HG03280 (cell line): ENCODE measurements at regions not wholly inside any gene's neighbourhood (a gene's known extent, or its start where the extent isn't known, plus 50 kb on each side); places are given as distances from the start of the nearest gene placed in this dataset.
"Not testable (repeated sequence)": the region's sequence is repeated elsewhere in the genome, so short reads cannot be mapped to it uniquely, and the experiment has no call there.

Experiments used
- ATAC-seq: cut with Tn5 transposase; IDR thresholded peaks from one replicate; pipeline ENCODE4 v1.9.1; 2021; ENCODE audit warnings: mild to moderate bottlenecking, moderate library complexity; ENCODE audit not compliant: unreplicated experiment

GRCh38 chr7:149714081-149714909 is 59.1 kb downstream of the ZNF467 start:
- ATAC-seq: peak; percentile 94

- ATAC-seq: no peak
Measured at GRCh38 chr7:149713731-149714068, 59.7 kb downstream of the ZNF467 start.

DNA sequence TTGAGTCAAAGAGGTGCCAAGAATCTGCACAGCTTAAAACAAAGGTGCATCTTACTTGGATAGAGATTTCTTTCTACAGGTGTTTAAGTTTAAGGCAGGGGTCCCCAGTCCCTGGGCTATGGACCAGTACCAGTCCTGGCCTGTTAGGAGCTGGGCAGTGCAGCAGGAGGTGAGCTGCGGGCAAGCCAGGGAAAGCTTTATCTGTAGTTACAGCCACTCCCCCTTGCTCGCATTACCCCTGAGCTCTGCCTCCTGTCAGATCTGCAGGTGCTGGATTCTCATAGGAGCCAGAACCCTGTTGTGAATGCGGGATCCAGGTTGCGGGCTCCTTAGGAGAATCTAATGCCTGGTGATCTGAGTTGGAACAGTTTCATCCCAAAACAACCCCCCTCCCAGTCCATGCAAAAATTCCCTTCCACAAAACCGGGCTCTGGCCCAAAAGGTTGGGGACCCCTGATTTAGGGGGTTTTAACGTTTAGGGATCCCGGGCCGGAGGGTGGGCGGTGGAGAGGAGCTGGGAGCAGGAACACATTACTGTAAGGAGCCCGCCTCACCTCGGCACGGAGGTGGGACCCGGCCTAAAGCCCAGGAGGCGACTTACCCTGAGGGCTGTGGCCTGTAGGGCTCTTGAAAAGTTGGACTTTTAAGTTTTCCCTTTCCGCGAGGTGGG is 60.2 kb downstream of the ZNF467 start:
- ATAC-seq: no peak

DNA sequence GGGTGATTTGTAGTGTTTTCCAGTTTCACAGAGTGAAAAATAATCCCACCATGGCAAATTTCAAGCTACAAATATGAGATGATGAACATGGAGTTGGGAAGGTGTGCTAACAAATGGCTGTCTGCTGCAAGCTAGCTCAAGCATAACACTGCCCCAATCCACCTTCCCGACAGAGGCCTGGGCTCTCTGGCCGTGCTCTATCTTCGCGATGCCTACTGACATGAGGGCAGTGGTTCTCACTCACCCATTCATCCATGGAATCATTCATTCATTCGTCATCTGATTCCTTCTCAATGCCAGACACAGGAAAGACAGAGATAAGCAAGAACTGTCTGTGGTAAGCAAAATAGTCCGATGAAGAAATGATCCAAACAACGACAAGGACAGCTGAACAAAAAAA is 65.4 kb downstream of the ZNF467 start:
- no peak for ATAC-seq

DNA sequence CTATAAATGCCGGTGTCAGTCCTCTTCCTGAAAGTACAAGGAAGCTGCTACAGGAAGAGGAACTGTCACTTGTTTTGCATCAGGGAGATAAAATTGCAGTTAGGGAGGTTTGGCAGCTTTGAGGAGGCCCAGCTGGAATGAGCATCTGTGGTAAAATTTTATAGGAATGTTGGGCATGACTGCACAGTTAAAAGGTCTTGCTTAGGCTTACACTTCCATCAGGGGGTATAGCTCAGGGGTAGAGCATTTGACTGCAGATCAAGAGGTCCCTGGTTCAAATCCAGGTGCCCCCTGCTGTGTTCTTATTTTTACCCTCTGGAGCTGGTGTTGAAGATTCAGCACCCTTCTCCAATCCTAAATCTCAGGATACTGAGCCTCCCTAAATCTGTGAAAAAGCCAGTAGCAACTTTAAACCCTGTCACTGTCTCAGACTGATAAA is 65.9 kb downstream of the ZNF467 start:
- ATAC-seq: no peak

GRCh38 chr7:149706398-149706797 is 67.0 kb downstream of the ZNF467 start:
- ATAC-seq: no peak

GRCh38 chr7:149704507-149704906 is 68.9 kb downstream of the ZNF467 start:
- no peak for ATAC-seq

GRCh38 chr7:149703044-149703650 is 70.2 kb downstream of the ZNF467 start:
- ATAC-seq: no peak

- ATAC-seq: no peak
Measured at GRCh38 chr7:149701495-149702240, 71.7 kb downstream of the ZNF467 start.

GRCh38 chr7:149697767-149698166 is 75.6 kb downstream of the ZNF467 start:
- not testable (repeated sequence) for ATAC-seq

- no peak for ATAC-seq
Measured at GRCh38 chr7:149696280-149696679, 77.1 kb downstream of the ZNF467 start.

DNA sequence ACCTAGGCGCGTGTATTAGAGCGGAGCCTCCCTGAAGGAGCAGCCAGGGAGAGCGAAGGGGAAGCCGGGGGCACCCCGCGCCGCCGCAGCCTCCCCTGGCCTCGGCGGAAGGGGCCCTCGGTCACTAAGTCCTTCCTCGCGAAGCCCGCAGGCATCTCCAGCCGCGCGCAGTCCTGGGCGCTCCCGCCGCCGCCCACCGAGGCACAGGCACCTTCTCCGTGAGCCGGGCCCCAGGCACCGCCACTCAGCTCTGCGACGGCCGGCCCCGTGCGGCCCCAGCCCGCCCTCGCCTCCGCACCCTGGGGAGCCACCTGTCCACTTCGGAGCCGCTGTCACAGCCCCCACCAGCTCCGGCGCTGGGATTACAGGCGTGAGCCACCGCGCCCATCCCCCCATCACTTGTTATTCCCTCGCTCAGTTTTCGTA is 80.8 kb downstream of the ZNF467 start:
- no peak for ATAC-seq

DNA sequence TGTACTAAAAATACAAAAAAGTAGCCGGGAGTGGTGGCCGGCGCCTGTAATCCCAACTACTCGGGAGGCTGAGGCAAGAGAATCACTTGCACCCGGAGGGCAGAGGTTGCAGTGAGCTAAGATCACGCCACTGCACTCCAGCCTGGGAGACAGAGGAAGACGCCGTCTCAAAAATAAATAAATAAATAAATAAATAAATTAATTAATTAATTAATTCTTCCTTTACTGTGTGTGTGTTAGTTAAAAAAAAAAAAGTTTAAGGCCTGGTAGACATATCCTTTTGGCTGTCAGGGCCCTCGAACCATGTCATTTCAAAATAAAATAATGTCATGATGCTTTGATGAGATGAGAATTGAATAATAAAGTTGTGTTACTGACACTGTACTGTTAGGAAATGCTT is 81.3 kb downstream of the ZNF467 start:
- no peak for ATAC-seq

- no peak for ATAC-seq
Measured at GRCh38 chr7:149690688-149691446, 82.5 kb downstream of the ZNF467 start.

- ATAC-seq: no peak
Measured at GRCh38 chr7:149689291-149689721, 84.1 kb downstream of the ZNF467 start.

GRCh38 chr7:149688836-149689235 is 84.6 kb downstream of the ZNF467 start:
- no peak for ATAC-seq

GRCh38 chr7:149687820-149688219 is 85.6 kb downstream of the ZNF467 start:
- ATAC-seq: not testable (repeated sequence)

DNA sequence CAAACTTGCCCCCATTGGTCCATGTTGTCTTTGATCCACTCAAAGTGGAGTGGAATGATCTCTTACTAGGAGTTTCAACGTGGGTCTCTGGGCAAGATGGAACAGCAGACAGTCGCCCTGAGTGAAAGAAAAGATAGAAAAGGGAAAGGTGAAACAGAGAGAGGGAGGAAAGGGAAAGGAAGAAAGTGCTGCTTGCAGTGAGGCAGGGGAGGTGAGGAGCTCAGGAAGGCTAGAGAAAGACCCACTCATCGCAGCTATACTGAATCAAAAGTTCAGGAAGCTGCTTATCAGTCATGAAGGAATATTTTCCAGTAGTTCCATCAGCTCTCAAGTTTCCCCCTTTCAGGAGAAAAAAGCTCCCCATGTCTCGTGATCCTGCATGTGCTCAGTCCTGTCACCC is 86.9 kb downstream of the ZNF467 start:
- no peak for ATAC-seq

DNA sequence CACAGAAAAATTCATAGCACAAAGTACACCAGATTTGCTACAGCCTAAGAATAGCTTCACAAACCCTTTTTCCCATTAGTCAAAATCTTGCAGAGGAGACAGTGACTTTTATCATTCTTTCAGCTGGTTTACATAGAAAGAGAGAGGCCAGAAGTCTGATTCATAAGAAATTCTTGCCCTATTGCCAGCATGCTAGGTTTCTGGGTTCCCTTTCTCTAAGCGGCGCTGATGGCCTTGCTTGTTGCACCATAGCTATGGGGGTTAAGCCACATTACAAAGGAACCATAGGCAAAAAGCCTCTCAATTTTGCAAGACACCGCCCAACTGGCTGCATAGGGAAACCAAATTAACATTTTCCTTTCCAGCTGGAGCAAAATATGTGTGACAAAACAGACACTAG is 87.4 kb downstream of the ZNF467 start:
- ATAC-seq: no peak

GRCh38 chr7:149685455-149685854 is 87.9 kb downstream of the ZNF467 start:
- ATAC-seq: no peak
